ENCODE measurements at regions not wholly inside any gene's neighbourhood (a gene's known extent, or its start where the extent isn't known, plus 50 kb on each side); places are given as distances from the start of the nearest gene placed in this dataset.

GRCh38 chr3:28634019-28634418 is 285.4 kb upstream of the AZI2 start:
- in situ Hi-C loops (cut with MboI; ENCODE audit: low pct_unique_long_range_greater_than_20kb, low sequenced_read_pairs, unreplicated experiment) = no loop called here

DNA sequence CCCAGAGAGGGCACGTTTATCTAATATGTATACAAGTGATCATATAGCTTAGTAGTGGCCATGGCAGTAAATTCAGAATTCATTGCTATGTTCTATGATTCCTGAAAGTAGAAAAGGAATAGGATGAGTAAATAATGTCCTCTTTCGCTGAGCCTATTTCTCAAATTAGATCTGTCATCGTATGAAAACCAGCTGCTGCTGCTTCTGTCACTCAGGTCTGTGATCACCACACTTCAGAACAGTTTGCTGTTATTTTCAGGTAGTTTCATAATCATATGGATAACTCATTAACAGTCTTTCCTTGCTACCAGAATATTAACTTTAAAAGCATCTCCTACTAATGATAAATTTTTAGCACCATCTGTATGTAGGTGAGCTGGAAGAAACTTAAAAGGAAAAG is 289.1 kb upstream of the AZI2 start:
- DNase-seq (ENCODE audit: low spot score) = no peak
- in situ Hi-C loops (cut with MboI; ENCODE audit: low pct_unique_long_range_greater_than_20kb, low sequenced_read_pairs, unreplicated experiment) = no loop called here
- no peak for TF ChIP-seq CTCF (IDR thresholded peaks at IDR 0.05; ENCODE audit: extremely low read depth, insufficient read depth, missing control alignments)

More at GRCh38 chr3:28634019-28634418, 285.4 kb upstream of the AZI2 start:
- no peak for DNase-seq (ENCODE audit: low spot score)
- TF ChIP-seq CTCF (IDR thresholded peaks at IDR 0.05; ENCODE audit: extremely low read depth, insufficient read depth, missing control alignments) = no peak

DNA sequence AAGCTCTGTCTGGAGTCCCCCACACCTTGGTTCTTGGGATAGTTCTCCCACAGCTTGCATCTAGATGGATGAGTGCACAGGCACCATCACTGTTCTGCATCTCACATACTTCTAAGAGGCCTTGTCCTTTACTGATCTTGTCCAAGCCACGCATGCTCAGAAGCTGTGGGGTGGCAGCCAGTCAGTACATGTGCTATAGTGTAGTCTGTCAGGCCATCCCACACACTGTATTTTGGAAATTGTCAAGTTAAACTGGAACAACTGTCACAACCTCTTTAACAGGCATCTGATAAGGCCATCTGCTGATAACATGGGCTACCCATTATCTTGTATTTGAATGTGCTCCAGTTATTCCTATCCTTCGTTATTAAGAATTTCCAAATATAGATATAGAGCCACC is 296.5 kb upstream of the AZI2 start:
- TF ChIP-seq CTCF (IDR thresholded peaks at IDR 0.05; ENCODE audit: extremely low read depth, insufficient read depth, missing control alignments) = no peak
- no peak for DNase-seq (ENCODE audit: low spot score)
- in situ Hi-C loops (cut with MboI; ENCODE audit: low pct_unique_long_range_greater_than_20kb, low sequenced_read_pairs, unreplicated experiment) = no loop called here

- no peak for DNase-seq (ENCODE audit: low spot score)
- in situ Hi-C loops (cut with MboI; ENCODE audit: low pct_unique_long_range_greater_than_20kb, low sequenced_read_pairs, unreplicated experiment) = no loop called here
- no peak for TF ChIP-seq CTCF (IDR thresholded peaks at IDR 0.05; ENCODE audit: extremely low read depth, insufficient read depth, missing control alignments)
These were observed 297.8 kb upstream of the AZI2 start for GRCh38 chr3:28646435-28646834.

- in situ Hi-C loops (cut with MboI; ENCODE audit: low pct_unique_long_range_greater_than_20kb, low sequenced_read_pairs, unreplicated experiment) = no loop called here
- TF ChIP-seq CTCF (IDR thresholded peaks at IDR 0.05; ENCODE audit: extremely low read depth, insufficient read depth, missing control alignments) = no peak
- no peak for DNase-seq (ENCODE audit: low spot score)
These were observed 300.6 kb upstream of the AZI2 start for GRCh38 chr3:28649266-28649665.

DNA sequence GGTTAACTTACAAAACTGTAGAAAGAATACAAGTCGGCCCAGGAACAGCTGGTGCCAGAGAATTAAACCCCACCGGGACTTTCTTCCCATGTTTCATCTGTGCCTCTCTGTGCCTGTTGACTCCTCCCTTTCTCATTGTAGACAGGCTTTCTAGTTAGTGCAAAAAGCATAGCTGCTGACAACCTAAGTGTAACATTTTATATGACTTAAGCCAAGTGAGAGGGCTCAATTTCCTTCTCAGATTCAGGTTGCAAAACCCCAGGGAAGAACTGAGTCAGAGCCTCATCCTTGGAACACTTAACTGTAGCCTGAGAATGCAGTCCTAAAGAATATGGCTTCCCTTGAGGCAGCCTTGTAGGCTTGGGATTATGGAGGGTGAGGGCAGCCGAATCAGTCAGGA is 302.5 kb upstream of the AZI2 start:
- in situ Hi-C loops (cut with MboI; ENCODE audit: low pct_unique_long_range_greater_than_20kb, low sequenced_read_pairs, unreplicated experiment) = no loop called here
- DNase-seq (ENCODE audit: low spot score) = no peak
- no peak for TF ChIP-seq CTCF (IDR thresholded peaks at IDR 0.05; ENCODE audit: extremely low read depth, insufficient read depth, missing control alignments)

DNA sequence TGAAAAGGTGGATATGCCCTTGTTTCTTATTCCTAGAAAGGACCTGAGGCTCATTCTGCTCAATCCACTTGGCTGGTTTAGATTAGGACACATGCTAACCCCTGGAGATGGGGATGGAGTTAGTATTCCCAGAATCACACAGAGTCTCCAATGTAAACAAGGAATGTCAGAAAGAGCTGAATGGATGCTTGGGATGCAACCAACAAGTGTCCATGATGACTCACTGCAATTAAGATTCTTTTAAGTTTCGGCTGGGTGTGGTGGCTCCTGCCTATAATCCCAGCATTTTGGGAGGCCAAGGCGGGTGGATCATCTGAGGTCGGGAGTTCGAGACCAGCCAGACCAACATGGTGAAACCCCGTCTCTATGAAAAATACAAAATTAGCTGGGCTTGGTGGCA is 315.5 kb upstream of the AZI2 start:
- in situ Hi-C loops (cut with MboI; ENCODE audit: low pct_unique_long_range_greater_than_20kb, low sequenced_read_pairs, unreplicated experiment) = no loop called here
- no peak for TF ChIP-seq CTCF (IDR thresholded peaks at IDR 0.05; ENCODE audit: extremely low read depth, insufficient read depth, missing control alignments)
- DNase-seq (ENCODE audit: low spot score) = no peak

Measured in GM13977 (cell line).